Progenitor cell of endocrine pancreas (in vitro differentiated cells): ENCODE measurements at regions not wholly inside any gene's neighbourhood (a gene's known extent, or its start where the extent isn't known, plus 50 kb on each side); places are given as distances from the start of the nearest gene placed in this dataset.

Experiments used
- DNase-seq: peaks from one replicate; pipeline ENCODE4 v3.0.0; 2021; ENCODE audit warnings: low spot score; ENCODE audit not compliant: unreplicated experiment
- H3K27ac Mint-ChIP-seq: 2 replicates; pipeline ENCODE4 v1.8.0; 2021; ENCODE audit warnings: mild to moderate bottlenecking, moderate library complexity, mixed read lengths
- H3K27me3 Mint-ChIP-seq: 2 replicates; pipeline ENCODE4 v1.8.0; 2021; ENCODE audit warnings: mixed read lengths
- H3K36me3 Mint-ChIP-seq: 2 replicates; pipeline ENCODE4 v1.8.0; 2022; ENCODE audit warnings: mixed read lengths; ENCODE audit not compliant: insufficient read depth
- H3K4me1 Mint-ChIP-seq: 2 replicates; pipeline ENCODE4 v1.8.0; 2021; ENCODE audit warnings: low read depth, mixed read lengths
- H3K4me3 Mint-ChIP-seq: 2 replicates; pipeline ENCODE4 v1.8.0; 2021; ENCODE audit warnings: low read depth, mild to moderate bottlenecking, moderate library complexity, mixed read lengths
- H3K9me3 Mint-ChIP-seq: 2 replicates; pipeline ENCODE4 v1.8.0; 2021; ENCODE audit warnings: low read depth, mixed read lengths
- CTCF ChIP-seq: fragments of 200-600 bp; sonication (generic); IDR thresholded peaks from one replicate; pipeline ENCODE4 v1.5.0; 2021; ENCODE audit warnings: antibody characterized with exemption, mild to moderate bottlenecking; ENCODE audit not compliant: unreplicated experiment

GRCh38 chr13:91273675-91274074 lies 73.8 kb upstream of the MIR17HG start:
- Mint-ChIP-seq H3K36me3 (no peaks in the 10 kb centered on the region), H3K4me3 (no peak overlapping the region), H3K27me3 (no peaks in the 10 kb centered on the region), H3K4me1 (peaks cover 7% of the 10 kb centered on the region), H3K9me3 (peaks cover 11% of the 10 kb centered on the region), H3K27ac (no peak overlapping the region)
- TF ChIP-seq CTCF: no peak
- DNase-seq: no peak

GRCh38 chr13:91277013-91277676 lies 70.3 kb upstream of the MIR17HG start:
- no peak for TF ChIP-seq CTCF
- peaks cover 11% of the 10 kb centered on the region for H3K9me3 Mint-ChIP-seq
- H3K27me3 Mint-ChIP-seq: no peaks in the 10 kb centered on the region
- H3K4me1 Mint-ChIP-seq: no peaks in the 10 kb centered on the region
- no peak overlapping the region for H3K4me3 Mint-ChIP-seq
- no peak overlapping the region for H3K27ac Mint-ChIP-seq
- DNase-seq: no peak
- no peaks in the 10 kb centered on the region for H3K36me3 Mint-ChIP-seq

GRCh38 chr13:91278291-91278690 lies 69.2 kb upstream of the MIR17HG start:
- no peaks in the 10 kb centered on the region for H3K36me3 Mint-ChIP-seq
- H3K4me3 Mint-ChIP-seq: no peak overlapping the region
- DNase-seq: no peak
- H3K9me3 Mint-ChIP-seq: peaks cover 11% of the 10 kb centered on the region
- H3K27ac Mint-ChIP-seq: no peak overlapping the region
- H3K4me1 Mint-ChIP-seq: no peaks in the 10 kb centered on the region
- H3K27me3 Mint-ChIP-seq: no peaks in the 10 kb centered on the region
- TF ChIP-seq CTCF: no peak

GRCh38 chr13:91278888-91279287 lies 68.6 kb upstream of the MIR17HG start:
- Mint-ChIP-seq H3K4me1 (no peaks in the 10 kb centered on the region), H3K4me3 (no peak overlapping the region), H3K27ac (no peak overlapping the region), H3K27me3 (no peaks in the 10 kb centered on the region), H3K9me3 (peaks cover 11% of the 10 kb centered on the region), H3K36me3 (no peaks in the 10 kb centered on the region)
- TF ChIP-seq CTCF: no peak
- DNase-seq: no peak

- Mint-ChIP-seq H3K36me3 (no peaks in the 10 kb centered on the region), H3K27me3 (no peaks in the 10 kb centered on the region), H3K27ac (no peak overlapping the region), H3K4me1 (no peaks in the 10 kb centered on the region), H3K4me3 (no peak overlapping the region), H3K9me3 (peaks cover 11% of the 10 kb centered on the region)
- TF ChIP-seq CTCF: no peak
- DNase-seq: no peak
Observed at GRCh38 chr13:91280801-91281200, 66.7 kb upstream of the MIR17HG start.
